Left ventricle myocardium inferior (tissue), 1 donor: ENCODE measurements at regions not wholly inside any gene's neighbourhood (a gene's known extent, or its start where the extent isn't known, plus 50 kb on each side); places are given as distances from the start of the nearest gene placed in this dataset.

Experiments
- DNase-seq: peaks from one replicate; pipeline ENCODE4 v3.0.0-alpha.2; 2020
- H3K27ac ChIP-seq: fragments of 200-600 bp; replicated peaks from 2 replicates; pipeline ENCODE4 v1.8.0; 2021
- H3K27me3 ChIP-seq: fragments of 200-600 bp; 2 replicates; pipeline ENCODE4 v1.8.0; 2021; ENCODE audit warnings: low read depth
- H3K36me3 ChIP-seq: fragments of 200-600 bp; 2 replicates; pipeline ENCODE4 v1.8.0; 2021
- H3K4me1 ChIP-seq: fragments of 200-600 bp; 2 replicates; pipeline ENCODE4 v1.8.0; 2021
- H3K4me3 ChIP-seq: fragments of 200-600 bp; 2 replicates; pipeline ENCODE4 v1.8.0; 2021; ENCODE audit warnings: mild to moderate bottlenecking, moderate library complexity
- H3K9me3 ChIP-seq: fragments of 200-600 bp; replicated peaks from 2 replicates; pipeline ENCODE4 v1.8.0; 2021
- CTCF ChIP-seq: fragments of 200-600 bp; IDR thresholded peaks from 2 replicates; pipeline ENCODE4 v1.8.0; 2021; ENCODE audit warnings: antibody characterized with exemption, mild to moderate bottlenecking, borderline replicate concordance
- intact Hi-C: fragments of 100-400 bp; cut with micrococcal nuclease; formaldehyde crosslinking; loops from one replicate; pipeline ENCODE4 v1.11.0; 2022
- donor health status: DM: no; HTN: yes; CAD: no; lungs with severe emphysema.

GRCh38 chr11:71356280-71356876 lies 91.8 kb downstream of the DHCR7 start:
- intact Hi-C loops: no loop called here
- Histone ChIP-seq H3K36me3 (no peaks in the 10 kb centered on the region), H3K27me3 (peaks cover 71% of the 10 kb centered on the region), H3K4me3 (no peak overlapping the region), H3K27ac (no peak overlapping the region), H3K9me3 (no peaks in the 10 kb centered on the region), H3K4me1 (no peaks in the 10 kb centered on the region)
- TF ChIP-seq CTCF: no peak
- no peak for DNase-seq

- no peak for TF ChIP-seq CTCF
- intact Hi-C loops: no loop called here
- no peak for DNase-seq
- Histone ChIP-seq H3K4me3 (no peak overlapping the region), H3K9me3 (no peaks in the 10 kb centered on the region), H3K36me3 (no peaks in the 10 kb centered on the region), H3K27me3 (peaks cover 79% of the 10 kb centered on the region), H3K4me1 (no peaks in the 10 kb centered on the region), H3K27ac (no peak overlapping the region)
Measured at GRCh38 chr11:71355281-71355680, 92.9 kb downstream of the DHCR7 start.

GRCh38 chr11:71354394-71355105 lies 93.6 kb downstream of the DHCR7 start:
- intact Hi-C loops: no loop called here
- no peak for TF ChIP-seq CTCF
- DNase-seq: no peak

GRCh38 chr11:71352748-71353147 lies 95.4 kb downstream of the DHCR7 start:
- DNase-seq: no peak
- H3K4me1 ChIP-seq: no peaks in the 10 kb centered on the region
- no peaks in the 10 kb centered on the region for H3K36me3 ChIP-seq
- H3K27me3 ChIP-seq: peaks cover 79% of the 10 kb centered on the region
- intact Hi-C loops: no loop called here
- H3K27ac ChIP-seq: no peak overlapping the region
- no peaks in the 10 kb centered on the region for H3K9me3 ChIP-seq
- no peak overlapping the region for H3K4me3 ChIP-seq
- TF ChIP-seq CTCF: no peak

More at GRCh38 chr11:71354394-71355105, 93.6 kb downstream of the DHCR7 start:
- no peaks in the 10 kb centered on the region for H3K4me1 ChIP-seq
- H3K9me3 ChIP-seq: no peaks in the 10 kb centered on the region
- H3K36me3 ChIP-seq: no peaks in the 10 kb centered on the region
- H3K27ac ChIP-seq: no peak overlapping the region
- peaks cover 81% of the 10 kb centered on the region for H3K27me3 ChIP-seq
- H3K4me3 ChIP-seq: no peak overlapping the region

GRCh38 chr11:71352226-71352625 lies 96.0 kb downstream of the DHCR7 start:
- H3K36me3 ChIP-seq: no peaks in the 10 kb centered on the region
- H3K9me3 ChIP-seq: no peaks in the 10 kb centered on the region
- DNase-seq: no peak
- intact Hi-C loops: no loop called here
- H3K27me3 ChIP-seq: peaks cover 79% of the 10 kb centered on the region
- no peaks in the 10 kb centered on the region for H3K4me1 ChIP-seq
- TF ChIP-seq CTCF: no peak
- H3K27ac ChIP-seq: no peak overlapping the region
- no peak overlapping the region for H3K4me3 ChIP-seq
